ENCODE measurements at regions not wholly inside any gene's neighbourhood (a gene's known extent, or its start where the extent isn't known, plus 50 kb on each side); places are given as distances from the start of the nearest gene placed in this dataset.
"Not testable (repeated sequence)": the region's sequence is repeated elsewhere in the genome, so short reads cannot be mapped to it uniquely, and the experiment has no call there.

DNA sequence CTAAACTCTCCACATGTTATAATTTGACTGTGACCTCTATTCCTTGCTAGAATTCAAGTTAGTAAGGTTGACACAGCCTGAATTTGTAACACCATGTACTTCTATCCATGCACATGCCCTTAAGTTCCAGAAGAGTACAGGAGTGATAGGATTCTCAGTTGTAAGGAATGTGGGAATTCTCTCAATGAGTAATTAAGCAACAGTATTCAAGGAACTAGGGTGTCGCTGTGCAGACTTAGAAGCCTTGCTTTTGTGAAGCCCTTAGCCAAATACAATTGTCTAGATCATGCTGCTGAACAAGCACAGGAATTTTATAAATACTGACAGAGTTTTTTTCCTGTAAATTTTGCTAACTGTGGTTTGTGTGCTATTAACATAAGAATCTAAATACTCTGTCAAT, 276.3 kb upstream of the PTBP2 start:
- no peaks in the 10 kb centered on the region for H3K27me3 Mint-ChIP-seq
- ATAC-seq (replicated peaks; ENCODE audit: extremely low read depth, poor library complexity, severe bottlenecking): no peak

DNA sequence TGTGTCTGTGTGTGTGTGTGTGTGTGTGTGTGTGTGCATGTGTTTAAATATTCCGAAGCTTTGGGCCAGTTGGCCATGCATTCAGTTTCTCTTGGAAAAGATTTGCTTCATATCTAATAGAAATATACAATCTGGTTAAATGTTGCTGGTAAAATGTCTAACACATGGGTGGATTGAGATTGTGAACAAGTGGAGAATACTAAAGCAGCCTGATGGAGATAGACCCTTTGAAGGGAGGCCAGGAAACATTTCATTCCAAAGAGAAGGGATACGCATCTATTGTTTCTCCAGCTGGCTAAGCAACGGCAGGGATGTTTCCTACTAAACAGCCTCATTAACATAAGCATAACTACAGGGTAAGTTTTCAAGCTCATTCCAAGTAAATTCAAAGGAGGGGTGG, 257.5 kb upstream of the PTBP2 start:
- Mint-ChIP-seq H3K4me3 (no peak overlapping the region), H3K9me3 (no peaks in the 10 kb centered on the region), H3K4me1 (no peaks in the 10 kb centered on the region), H3K36me3 (ENCODE audit: insufficient read depth) (no peaks in the 10 kb centered on the region), H3K27me3 (no peaks in the 10 kb centered on the region), H3K27ac (ENCODE audit: low read depth) (no peak overlapping the region)
- DNase-seq (ENCODE audit: low spot score in 2 of 2) (no peak), ATAC-seq (replicated peaks; ENCODE audit: extremely low read depth, poor library complexity, severe bottlenecking) (no peak)

More for the DNA sequence above, 276.3 kb upstream of the PTBP2 start:
- Mint-ChIP-seq H3K27ac (ENCODE audit: low read depth) (no peak overlapping the region), H3K4me1 (no peaks in the 10 kb centered on the region), H3K9me3 (no peaks in the 10 kb centered on the region), H3K4me3 (no peak overlapping the region), H3K36me3 (ENCODE audit: insufficient read depth) (no peaks in the 10 kb centered on the region)
- DNase-seq (ENCODE audit: low spot score in 2 of 2): no peak

GRCh38 chr1:96464522-96464921, 257.1 kb upstream of the PTBP2 start:
- Mint-ChIP-seq H3K4me1 (no peaks in the 10 kb centered on the region), H3K27ac (ENCODE audit: low read depth) (no peak overlapping the region), H3K9me3 (no peaks in the 10 kb centered on the region), H3K27me3 (no peaks in the 10 kb centered on the region), H3K4me3 (no peak overlapping the region), H3K36me3 (ENCODE audit: insufficient read depth) (no peaks in the 10 kb centered on the region)
- no peak for DNase-seq (ENCODE audit: low spot score in 2 of 2)
- ATAC-seq (replicated peaks; ENCODE audit: extremely low read depth, poor library complexity, severe bottlenecking): no peak

GRCh38 chr1:96464991-96465390, 256.6 kb upstream of the PTBP2 start:
- Mint-ChIP-seq H3K4me3 (no peak overlapping the region), H3K9me3 (no peaks in the 10 kb centered on the region), H3K27ac (ENCODE audit: low read depth) (no peak overlapping the region), H3K36me3 (ENCODE audit: insufficient read depth) (no peaks in the 10 kb centered on the region), H3K27me3 (no peaks in the 10 kb centered on the region), H3K4me1 (no peaks in the 10 kb centered on the region)
- DNase-seq (ENCODE audit: low spot score in 2 of 2) (no peak), ATAC-seq (replicated peaks; ENCODE audit: extremely low read depth, poor library complexity, severe bottlenecking) (no peak)

DNA sequence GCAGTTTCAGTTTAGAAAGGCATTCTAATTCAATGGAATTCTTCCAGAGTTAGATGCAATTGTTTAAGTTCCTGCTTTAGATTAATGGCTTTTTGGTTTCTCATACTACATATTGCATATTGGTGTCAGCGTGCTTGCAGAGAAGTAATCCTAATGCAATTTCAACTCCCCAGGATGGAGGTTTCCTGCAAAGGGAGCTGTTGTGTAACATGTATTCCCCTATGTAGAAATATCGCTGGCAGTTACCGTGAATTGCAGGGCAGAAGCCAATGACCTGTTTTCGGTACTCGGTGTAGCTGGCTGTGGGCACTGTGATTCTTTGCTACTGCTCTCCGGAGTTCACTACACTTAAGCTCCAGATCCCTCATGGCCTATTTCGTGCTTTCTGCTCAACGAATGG, 256.1 kb upstream of the PTBP2 start:
- H3K9me3 Mint-ChIP-seq: no peaks in the 10 kb centered on the region
- H3K4me1 Mint-ChIP-seq: no peaks in the 10 kb centered on the region
- ATAC-seq (replicated peaks; ENCODE audit: extremely low read depth, poor library complexity, severe bottlenecking): no peak
- H3K27me3 Mint-ChIP-seq: no peaks in the 10 kb centered on the region
- H3K36me3 Mint-ChIP-seq (ENCODE audit: insufficient read depth): no peaks in the 10 kb centered on the region
- DNase-seq (ENCODE audit: low spot score in 2 of 2): no peak
- no peak overlapping the region for H3K27ac Mint-ChIP-seq (ENCODE audit: low read depth)
- no peak overlapping the region for H3K4me3 Mint-ChIP-seq

- DNase-seq (ENCODE audit: low spot score in 2 of 2): no peak
- no peaks in the 10 kb centered on the region for H3K27me3 Mint-ChIP-seq
- H3K9me3 Mint-ChIP-seq: no peaks in the 10 kb centered on the region
- no peaks in the 10 kb centered on the region for H3K36me3 Mint-ChIP-seq (ENCODE audit: insufficient read depth)
- no peak overlapping the region for H3K27ac Mint-ChIP-seq (ENCODE audit: low read depth)
- H3K4me3 Mint-ChIP-seq: no peak overlapping the region
- ATAC-seq (replicated peaks; ENCODE audit: extremely low read depth, poor library complexity, severe bottlenecking): no peak
- H3K4me1 Mint-ChIP-seq: no peaks in the 10 kb centered on the region
Measured at GRCh38 chr1:96466842-96467241, 254.7 kb upstream of the PTBP2 start.

DNA sequence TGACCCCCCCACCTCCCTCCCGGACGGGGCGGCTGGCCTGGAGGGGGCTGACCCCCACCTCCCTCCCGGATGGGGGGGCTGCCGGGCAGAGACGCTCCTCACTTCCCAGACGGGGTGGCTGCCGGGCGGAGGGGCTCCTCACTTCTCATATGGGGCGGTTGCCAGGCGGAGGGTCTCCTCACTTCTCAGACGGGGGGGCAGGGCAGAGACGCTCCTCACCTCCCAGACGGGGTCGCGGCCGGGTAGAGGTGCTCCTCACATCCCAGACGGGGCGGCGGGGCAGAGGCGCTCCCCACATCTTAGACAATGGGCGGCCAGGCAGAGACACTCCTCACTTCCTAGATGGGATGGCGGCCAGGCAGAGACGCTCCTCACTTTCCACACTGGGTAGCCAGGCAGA, 251.9 kb upstream of the PTBP2 start:
- ATAC-seq (replicated peaks; ENCODE audit: extremely low read depth, poor library complexity, severe bottlenecking); DNase-seq (ENCODE audit: low spot score in 2 of 2); H3K27me3 Mint-ChIP-seq; H3K9me3 Mint-ChIP-seq; H3K36me3 Mint-ChIP-seq (ENCODE audit: insufficient read depth); H3K27ac Mint-ChIP-seq (ENCODE audit: low read depth); H3K4me1 Mint-ChIP-seq; H3K4me3 Mint-ChIP-seq: not testable (repeated sequence)

DNA sequence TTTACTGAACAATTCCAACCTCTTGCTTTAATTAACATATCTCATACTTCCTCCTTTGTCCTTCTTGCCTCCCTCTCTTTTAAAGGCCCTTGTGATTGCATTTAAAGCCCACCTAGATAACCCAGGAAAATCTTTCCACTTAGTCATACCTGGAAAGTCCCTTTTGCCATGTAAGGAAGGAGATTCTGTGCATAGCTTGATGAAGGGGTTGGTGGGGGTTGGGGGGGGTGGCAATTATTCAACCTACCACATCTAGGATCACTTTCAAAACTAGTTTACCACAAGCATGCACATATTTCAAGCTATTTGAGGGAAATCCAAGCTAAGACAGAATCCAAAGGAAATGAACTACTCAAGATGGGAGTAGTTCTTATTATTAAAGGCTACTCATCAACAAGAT, 249.1 kb upstream of the PTBP2 start:
- ATAC-seq (replicated peaks; ENCODE audit: extremely low read depth, poor library complexity, severe bottlenecking) (no peak), DNase-seq (ENCODE audit: low spot score in 2 of 2) (no peak)
- Mint-ChIP-seq H3K27me3 (no peaks in the 10 kb centered on the region), H3K36me3 (ENCODE audit: insufficient read depth) (no peaks in the 10 kb centered on the region), H3K4me1 (no peaks in the 10 kb centered on the region), H3K27ac (ENCODE audit: low read depth) (no peak overlapping the region), H3K4me3 (no peak overlapping the region), H3K9me3 (no peaks in the 10 kb centered on the region)

DNA sequence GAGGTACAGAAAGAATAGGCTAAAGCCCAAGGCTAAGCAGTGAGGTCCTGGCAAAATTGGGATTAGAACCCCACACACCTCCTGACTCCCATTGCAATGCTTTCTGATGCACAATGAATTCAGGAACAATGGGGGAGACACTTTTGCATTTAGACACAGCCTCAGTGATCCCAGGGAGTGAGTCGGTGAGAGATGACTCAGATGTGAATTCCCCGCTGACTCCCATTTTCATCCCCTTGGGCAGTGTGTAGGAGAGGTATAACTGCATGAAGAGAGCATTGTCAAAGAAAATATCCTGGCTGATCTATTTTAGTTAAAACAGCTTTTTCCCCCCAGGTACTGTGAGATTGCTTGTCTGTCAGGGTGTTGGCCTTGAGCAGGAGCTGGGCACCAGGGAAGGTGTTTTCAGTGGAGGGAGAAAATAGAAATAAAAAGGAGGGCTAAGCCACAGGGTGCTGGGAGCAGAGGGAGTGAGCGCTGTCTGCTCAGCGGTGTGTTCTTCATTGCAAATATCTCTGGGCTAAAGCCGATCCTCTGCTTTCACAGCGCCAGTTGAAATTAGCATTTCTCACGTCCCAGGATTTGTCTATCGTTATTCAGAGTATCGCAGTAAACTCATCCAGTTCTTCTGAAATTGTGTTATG, 247.7 kb upstream of the PTBP2 start:
- no peak overlapping the region for H3K27ac Mint-ChIP-seq (ENCODE audit: low read depth)
- no peak for ATAC-seq (replicated peaks; ENCODE audit: extremely low read depth, poor library complexity, severe bottlenecking)
- H3K4me3 Mint-ChIP-seq: no peak overlapping the region
- H3K4me1 Mint-ChIP-seq: no peaks in the 10 kb centered on the region
- DNase-seq (ENCODE audit: low spot score in 2 of 2): no peak
- no peaks in the 10 kb centered on the region for H3K36me3 Mint-ChIP-seq (ENCODE audit: insufficient read depth)
- H3K9me3 Mint-ChIP-seq: no peaks in the 10 kb centered on the region
- no peaks in the 10 kb centered on the region for H3K27me3 Mint-ChIP-seq

- Mint-ChIP-seq H3K4me1 (no peaks in the 10 kb centered on the region), H3K9me3 (no peaks in the 10 kb centered on the region), H3K27me3 (no peaks in the 10 kb centered on the region), H3K4me3 (no peak overlapping the region), H3K27ac (ENCODE audit: low read depth) (no peak overlapping the region), H3K36me3 (ENCODE audit: insufficient read depth) (peaks cover 1% of the 10 kb centered on the region)
- ATAC-seq (replicated peaks; ENCODE audit: extremely low read depth, poor library complexity, severe bottlenecking) (no peak), DNase-seq (ENCODE audit: low spot score in 2 of 2) (no peak)
Measured at GRCh38 chr1:96474985-96475743, 246.4 kb upstream of the PTBP2 start.

- ATAC-seq (replicated peaks; ENCODE audit: extremely low read depth, poor library complexity, severe bottlenecking) (no peak), DNase-seq (ENCODE audit: low spot score in 2 of 2) (no peak)
- Mint-ChIP-seq H3K4me3 (no peak overlapping the region), H3K4me1 (no peaks in the 10 kb centered on the region), H3K36me3 (ENCODE audit: insufficient read depth) (peaks cover 1% of the 10 kb centered on the region), H3K9me3 (no peaks in the 10 kb centered on the region), H3K27ac (ENCODE audit: low read depth) (no peak overlapping the region), H3K27me3 (no peaks in the 10 kb centered on the region)
Measured at GRCh38 chr1:96475903-96476302, 245.7 kb upstream of the PTBP2 start.

DNA sequence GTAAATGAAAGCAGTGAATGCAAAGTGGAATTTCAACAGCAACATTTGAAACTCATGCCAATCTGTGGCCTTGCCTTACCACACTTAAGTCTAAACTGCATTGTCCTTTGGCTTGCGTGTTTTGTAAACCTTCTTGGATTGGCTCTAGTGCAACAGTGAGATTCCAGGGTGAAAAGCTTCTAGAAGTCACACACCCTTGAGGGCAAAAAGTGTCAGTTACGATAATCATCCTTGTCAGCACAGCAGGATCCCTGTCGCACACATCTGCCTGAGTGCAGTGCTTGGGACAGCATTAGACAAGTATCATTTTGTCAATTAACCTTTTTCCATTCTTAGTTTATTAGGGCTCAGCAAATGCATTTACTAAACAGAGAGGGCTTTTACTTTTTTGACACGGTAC, 243.4 kb upstream of the PTBP2 start:
- H3K4me1 Mint-ChIP-seq: no peaks in the 10 kb centered on the region
- ATAC-seq (replicated peaks; ENCODE audit: extremely low read depth, poor library complexity, severe bottlenecking): no peak
- peaks cover 1% of the 10 kb centered on the region for H3K36me3 Mint-ChIP-seq (ENCODE audit: insufficient read depth)
- H3K4me3 Mint-ChIP-seq: no peak overlapping the region
- no peak for DNase-seq (ENCODE audit: low spot score in 2 of 2)
- no peaks in the 10 kb centered on the region for H3K27me3 Mint-ChIP-seq
- H3K9me3 Mint-ChIP-seq: peaks cover 5% of the 10 kb centered on the region
- H3K27ac Mint-ChIP-seq (ENCODE audit: low read depth): no peak overlapping the region

DNA sequence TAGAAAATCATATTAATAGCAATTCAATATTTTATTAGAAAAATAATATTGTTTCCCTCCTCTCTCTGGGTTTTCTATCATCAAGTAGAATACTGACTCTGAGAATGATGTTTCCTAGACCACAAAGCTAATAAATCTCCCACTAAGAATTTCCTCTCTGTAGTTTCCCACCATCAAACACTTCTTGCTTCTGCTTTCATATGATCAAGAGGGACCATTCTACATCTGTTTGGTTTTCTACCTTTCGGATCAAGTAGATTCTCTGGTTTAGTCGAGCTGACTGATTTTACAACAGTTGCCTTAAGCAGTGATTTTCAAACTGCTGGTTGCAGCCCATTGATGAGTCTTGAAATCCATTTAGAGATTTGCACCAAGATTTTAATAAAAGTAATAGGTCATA, 240.2 kb upstream of the PTBP2 start:
- Mint-ChIP-seq H3K36me3 (ENCODE audit: insufficient read depth) (peaks cover 1% of the 10 kb centered on the region), H3K9me3 (peaks cover 5% of the 10 kb centered on the region), H3K27me3 (no peaks in the 10 kb centered on the region), H3K4me1 (no peaks in the 10 kb centered on the region), H3K27ac (ENCODE audit: low read depth) (no peak overlapping the region), H3K4me3 (no peak overlapping the region)
- ATAC-seq (replicated peaks; ENCODE audit: extremely low read depth, poor library complexity, severe bottlenecking) (no peak), DNase-seq (ENCODE audit: low spot score in 2 of 2) (no peak)
